DOHH2 (cell line): ENCODE measurements at regions not wholly inside any gene's neighbourhood (a gene's known extent, or its start where the extent isn't known, plus 50 kb on each side); places are given as distances from the start of the nearest gene placed in this dataset.

Source experiments
- EZH2phosphoT487 ChIP-seq: fragments of 200-600 bp; sonication (generic); IDR thresholded peaks from 2 replicates; pipeline ENCODE4 v1.6.1; 2017; ENCODE audit warnings: borderline replicate concordance, mild to moderate bottlenecking, antibody characterized with exemption, low read length, moderate library complexity, mixed read lengths
- TF ChIP-seq, protein P1 (sequence below): fragments of 200-600 bp; sonication (generic); IDR thresholded peaks from one replicate; pipeline ENCODE4 v1.5.1; 2014; ENCODE audit warnings: antibody characterized with exemption, mild to moderate bottlenecking, low read depth, low read length; ENCODE audit not compliant: poor library complexity, severe bottlenecking

DNA sequence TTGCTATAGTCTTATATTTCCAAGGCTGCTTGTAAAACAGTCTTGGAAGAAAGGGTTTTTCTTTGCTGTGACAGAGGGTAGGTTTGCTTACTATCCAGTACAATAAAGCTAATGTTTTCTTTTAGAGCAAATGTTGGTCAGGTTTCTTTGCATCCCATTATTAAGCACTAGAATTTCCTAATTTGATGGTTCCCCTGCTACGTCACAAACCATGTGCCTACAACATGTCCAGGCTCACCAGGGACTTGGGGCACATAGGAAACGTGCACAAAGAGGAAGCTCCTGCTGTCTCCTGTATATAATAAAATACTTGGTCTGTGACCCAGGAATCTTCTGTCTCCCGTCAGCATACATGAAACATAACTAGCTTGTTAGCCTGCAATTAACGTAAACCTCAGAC is 486.3 kb upstream of the LRFN5 start:
- TF ChIP-seq, protein P1, sequence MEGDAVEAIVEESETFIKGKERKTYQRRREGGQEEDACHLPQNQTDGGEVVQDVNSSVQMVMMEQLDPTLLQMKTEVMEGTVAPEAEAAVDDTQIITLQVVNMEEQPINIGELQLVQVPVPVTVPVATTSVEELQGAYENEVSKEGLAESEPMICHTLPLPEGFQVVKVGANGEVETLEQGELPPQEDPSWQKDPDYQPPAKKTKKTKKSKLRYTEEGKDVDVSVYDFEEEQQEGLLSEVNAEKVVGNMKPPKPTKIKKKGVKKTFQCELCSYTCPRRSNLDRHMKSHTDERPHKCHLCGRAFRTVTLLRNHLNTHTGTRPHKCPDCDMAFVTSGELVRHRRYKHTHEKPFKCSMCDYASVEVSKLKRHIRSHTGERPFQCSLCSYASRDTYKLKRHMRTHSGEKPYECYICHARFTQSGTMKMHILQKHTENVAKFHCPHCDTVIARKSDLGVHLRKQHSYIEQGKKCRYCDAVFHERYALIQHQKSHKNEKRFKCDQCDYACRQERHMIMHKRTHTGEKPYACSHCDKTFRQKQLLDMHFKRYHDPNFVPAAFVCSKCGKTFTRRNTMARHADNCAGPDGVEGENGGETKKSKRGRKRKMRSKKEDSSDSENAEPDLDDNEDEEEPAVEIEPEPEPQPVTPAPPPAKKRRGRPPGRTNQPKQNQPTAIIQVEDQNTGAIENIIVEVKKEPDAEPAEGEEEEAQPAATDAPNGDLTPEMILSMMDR: no peak
- TF ChIP-seq EZH2phosphoT487: no peak
